Nephron (organoid): ENCODE measurements at regions not wholly inside any gene's neighbourhood (a gene's known extent, or its start where the extent isn't known, plus 50 kb on each side); places are given as distances from the start of the nearest gene placed in this dataset.

Experiments
- H3K27ac Mint-ChIP-seq, 3 experiments: 2 replicates each; pipeline ENCODE4 v1.8.0; 2020; ENCODE audit warnings: mixed read lengths in 3 of 3, mild to moderate bottlenecking in 2 of 3, moderate library complexity in 1 of 3
- H3K27me3 Mint-ChIP-seq: 2 replicates; pipeline ENCODE4 v1.8.0; 2021; ENCODE audit warnings: low read depth, mild to moderate bottlenecking, moderate library complexity, mixed read lengths
- H3K36me3 Mint-ChIP-seq: 2 replicates; pipeline ENCODE4 v1.8.0; 2020; ENCODE audit warnings: low read depth, mixed read lengths
- H3K4me1 Mint-ChIP-seq: 2 replicates; pipeline ENCODE4 v1.8.0; 2020; ENCODE audit warnings: mixed read lengths
- H3K4me3 Mint-ChIP-seq, 3 experiments: 2 replicates each; pipeline ENCODE4 v1.8.0; 2020; ENCODE audit warnings: mild to moderate bottlenecking in 3 of 3, mixed read lengths in 3 of 3, moderate library complexity in 2 of 3
- H3K9me3 Mint-ChIP-seq: 2 replicates; pipeline ENCODE4 v1.8.0; 2020; ENCODE audit warnings: mixed read lengths
- CTCF ChIP-seq, 3 experiments: fragments of 200-600 bp; sonication (generic); IDR thresholded peaks; one replicate each; pipeline ENCODE4 v1.5.0; 2021; ENCODE audit warnings: antibody characterized with exemption in 3 of 3; ENCODE audit not compliant: unreplicated experiment in 3 of 3

GRCh38 chr15:96403071-96403470 is 72.6 kb downstream of the NR2F2 start:
- H3K9me3 Mint-ChIP-seq, result no peaks in the 10 kb centered on the region
- no peaks in the 10 kb centered on the region for H3K36me3 Mint-ChIP-seq
- peaks cover 14% of the 10 kb centered on the region for H3K4me1 Mint-ChIP-seq
- peaks cover 45% of the 10 kb centered on the region for H3K27me3 Mint-ChIP-seq
- no peak overlapping the region for H3K27ac Mint-ChIP-seq
- TF ChIP-seq CTCF (IDR thresholded peaks at IDR 0.05; ENCODE audit: unreplicated experiment in 3 of 3), result peak in 2 of 3 experiments; percentile 9 to 18
- no peak overlapping the region for H3K4me3 Mint-ChIP-seq

GRCh38 chr15:96403932-96404331 is 73.4 kb downstream of the NR2F2 start:
- Mint-ChIP-seq H3K36me3 (no peaks in the 10 kb centered on the region), H3K4me1 (peaks cover 11% of the 10 kb centered on the region), H3K27me3 (peaks cover 52% of the 10 kb centered on the region), H3K27ac (no peak overlapping the region), H3K4me3 (no peak overlapping the region), H3K9me3 (no peaks in the 10 kb centered on the region)
- TF ChIP-seq CTCF (IDR thresholded peaks at IDR 0.05; ENCODE audit: unreplicated experiment in 3 of 3), result no peak

GRCh38 chr15:96404560-96404959 is 74.1 kb downstream of the NR2F2 start:
- Mint-ChIP-seq H3K9me3 (no peaks in the 10 kb centered on the region), H3K4me3 (no peak overlapping the region), H3K27ac (no peak overlapping the region), H3K27me3 (peaks cover 58% of the 10 kb centered on the region), H3K36me3 (no peaks in the 10 kb centered on the region), H3K4me1 (peaks cover 18% of the 10 kb centered on the region)
- no peak for TF ChIP-seq CTCF (IDR thresholded peaks at IDR 0.05; ENCODE audit: unreplicated experiment in 3 of 3)

DNA sequence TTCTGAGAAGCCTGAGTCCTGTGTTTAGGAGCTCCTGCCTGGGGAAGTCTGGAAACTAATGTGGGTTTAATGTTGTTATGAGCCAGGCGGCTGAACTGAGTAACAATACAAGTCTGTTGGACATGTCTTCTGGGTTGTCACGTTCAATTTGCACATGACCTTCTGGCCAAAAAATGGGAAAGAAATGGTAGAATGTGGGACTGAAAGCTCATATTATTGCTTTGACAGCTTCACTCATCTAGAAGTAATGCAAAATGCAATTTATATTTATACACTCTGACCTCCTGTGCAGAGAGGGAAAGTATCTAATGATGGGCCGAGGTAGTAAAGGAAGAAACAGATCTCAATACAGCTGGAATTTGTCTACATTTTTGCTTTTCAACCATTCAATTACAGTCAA is 75.8 kb downstream of the NR2F2 start:
- no peak overlapping the region for H3K4me3 Mint-ChIP-seq
- H3K27me3 Mint-ChIP-seq, result peaks cover 76% of the 10 kb centered on the region
- peaks cover 30% of the 10 kb centered on the region for H3K4me1 Mint-ChIP-seq
- no peak for TF ChIP-seq CTCF (IDR thresholded peaks at IDR 0.05; ENCODE audit: unreplicated experiment in 3 of 3)
- no peaks in the 10 kb centered on the region for H3K36me3 Mint-ChIP-seq
- H3K27ac Mint-ChIP-seq, result no peak overlapping the region
- H3K9me3 Mint-ChIP-seq, result no peaks in the 10 kb centered on the region

DNA sequence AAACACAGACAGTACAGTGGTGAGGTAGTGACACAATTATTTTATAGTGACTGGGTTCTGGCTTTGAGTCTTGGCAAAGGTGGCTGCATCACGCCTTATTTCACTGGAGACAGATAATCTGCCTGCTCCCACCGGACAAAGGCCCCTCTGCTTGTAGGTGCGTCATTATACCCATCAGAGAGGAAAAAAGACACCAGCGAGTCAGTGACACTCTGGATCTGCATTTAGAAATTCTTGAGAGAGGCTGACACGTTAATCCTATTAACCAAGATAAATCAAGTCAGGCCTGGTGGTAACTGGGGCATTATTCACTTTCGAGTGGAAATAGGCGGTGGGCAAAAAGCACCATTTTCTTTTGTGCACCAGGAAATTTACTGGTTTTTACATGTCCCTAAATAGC is 76.2 kb downstream of the NR2F2 start:
- Mint-ChIP-seq H3K36me3 (no peaks in the 10 kb centered on the region), H3K9me3 (no peaks in the 10 kb centered on the region), H3K27me3 (peaks cover 80% of the 10 kb centered on the region), H3K4me1 (peaks cover 30% of the 10 kb centered on the region), H3K4me3 (no peak overlapping the region), H3K27ac (no peak overlapping the region)
- TF ChIP-seq CTCF (IDR thresholded peaks at IDR 0.05; ENCODE audit: unreplicated experiment in 3 of 3), result no peak

DNA sequence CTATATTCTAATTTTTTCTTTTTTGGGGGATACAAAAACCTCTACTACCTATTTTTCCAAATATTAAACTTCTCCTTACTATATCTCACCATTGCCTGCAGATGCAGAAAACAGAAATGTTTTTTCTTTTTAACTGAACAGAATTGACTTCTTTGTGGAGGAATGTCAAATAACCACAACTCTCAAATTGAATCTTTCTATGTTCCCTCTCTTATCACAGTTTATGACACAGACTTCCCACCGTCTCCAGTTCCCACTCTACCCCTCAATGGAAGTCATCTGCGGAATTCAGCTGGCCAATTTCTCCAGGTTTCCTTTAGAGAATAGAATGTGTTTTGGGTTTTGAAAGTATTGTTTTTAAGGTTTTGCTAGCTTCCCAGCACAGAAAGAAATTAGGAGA is 77.0 kb downstream of the NR2F2 start:
- Mint-ChIP-seq H3K4me3 (peak overlapping the region; percentile 26 to 45 (median 37)), H3K36me3 (no peaks in the 10 kb centered on the region), H3K27ac (no peak overlapping the region), H3K4me1 (peaks cover 23% of the 10 kb centered on the region), H3K27me3 (peaks cover 84% of the 10 kb centered on the region), H3K9me3 (no peaks in the 10 kb centered on the region)
- TF ChIP-seq CTCF (IDR thresholded peaks at IDR 0.05; ENCODE audit: unreplicated experiment in 3 of 3), result no peak
